A549 (cell line): ENCODE measurements at regions not wholly inside any gene's neighbourhood (a gene's known extent, or its start where the extent isn't known, plus 50 kb on each side); places are given as distances from the start of the nearest gene placed in this dataset.
"Not testable (repeated sequence)": the region's sequence is repeated elsewhere in the genome, so short reads cannot be mapped to it uniquely, and the experiment has no call there.

ENCODE experiments used
- ATAC-seq, 2 experiments: fragments of 200-7000 bp in 1 of 2; fragments of >200 bp in 1 of 2; cut with Nextera tagmentation in 1 of 2; cut with Tn5 transposase in 1 of 2; 3 replicates each; pipeline versions ENCODE4 v1.8.0 to v1.9.1; 2018 to 2020; ENCODE audit warnings: mild to moderate bottlenecking in 1 of 2, moderate library complexity in 1 of 2
- CTCF ChIA-PET: fragments of 300-600 bp; sonication (Branson Sonifier 250); formaldehyde crosslinking; extraction: SDS; loops from one replicate; lab custom pipeline; 2021; ENCODE audit warnings: antibody characterized with exemption, inconsistent platforms; lab: Yijun Ruan, JAX
- POLR2A ChIA-PET: fragments of 350-600 bp; formaldehyde crosslinking; extraction: SDS; loops from one replicate; lab custom pipeline; 2021; ENCODE audit warnings: antibody characterized with exemption, inconsistent platforms; lab: Yijun Ruan, JAX
- DNase-seq, 2 experiments: peaks; one replicate each; pipeline versions ENCODE4 v3.0.0 to v3.0.0-alpha.2; 2011 to 2016; ENCODE audit warnings: low read depth in 1 of 2, low spot score in 1 of 2
- FAIRE-seq: peaks from 2 replicates; lab custom pipeline; 2011; peaks lifted over from hg19 to GRCh38; lab: Jason Lieb, UNC
- H3K27ac ChIP-seq, 2 experiments: fragments of >200 bp; sonication (Bioruptor Twin); formaldehyde crosslinking; 3 replicates each; pipeline ENCODE4 v1.5.1; 2016 to 2017
- H3K4me1 ChIP-seq: fragments of >200 bp; sonication (Bioruptor Twin); formaldehyde crosslinking; 3 replicates; pipeline ENCODE4 v1.6.1; 2016
- H3K4me2 ChIP-seq: fragments of >200 bp; sonication (Bioruptor Twin); formaldehyde crosslinking; 3 replicates; pipeline ENCODE4 v1.6.1; 2016
- H3K4me3 ChIP-seq: fragments of >200 bp; sonication (Bioruptor Twin); formaldehyde crosslinking; 3 replicates; pipeline ENCODE4 v1.5.1; 2016
- H3K9me3 ChIP-seq: fragments of >200 bp; sonication (Bioruptor Twin); formaldehyde crosslinking; 3 replicates; pipeline ENCODE4 v1.6.1; 2016
- CHD4 ChIP-seq: fragments of 200-600 bp; sonication (generic); IDR thresholded peaks from 2 replicates; pipeline ENCODE4 v1.6.1; 2016; ENCODE audit warnings: antibody characterized with exemption, mild to moderate bottlenecking, borderline replicate concordance
- FOSL2 ChIP-seq, 2 experiments: fragments of 450-650 bp in 1 of 2; fragments of >200 bp in 1 of 2; sonication (Bioruptor Twin) in 1 of 2; formaldehyde crosslinking; IDR thresholded peaks; 2 replicates each; pipeline versions ENCODE4 v1.5.0 to v1.6.1; 2016 to 2020; ENCODE audit warnings: mild to moderate bottlenecking in 1 of 2, moderate library complexity in 1 of 2
- GATA3 ChIP-seq: IDR thresholded peaks from 2 replicates; pipeline ENCODE4 v1.6.1; 2012; ENCODE audit warnings: borderline replicate concordance
- HES2 ChIP-seq: fragments of >200 bp; sonication (Bioruptor Twin); formaldehyde crosslinking; IDR thresholded peaks from 2 replicates; pipeline ENCODE4 v1.6.1; 2016
- HMGXB4 ChIP-seq: fragments of 250-450 bp; sonication (Bioruptor Pico); IDR thresholded peaks from 2 replicates; pipeline ENCODE4 v1.5.0; 2021; ENCODE audit warnings: mild to moderate bottlenecking, moderate library complexity, borderline replicate concordance
- MAFK ChIP-seq: fragments of 450-650 bp; IDR thresholded peaks from 2 replicates; pipeline ENCODE4 v1.6.1; 2014; ENCODE audit not compliant: partially characterized antibody
- MYC ChIP-seq: IDR thresholded peaks from 2 replicates; pipeline ENCODE4 v1.6.1; 2012; ENCODE audit warnings: mild to moderate bottlenecking, inconsistent platforms, low read length, improper control_type of control experiment, borderline replicate concordance
- NFE2L2 ChIP-seq: fragments of 150-350 bp; conservative IDR thresholded peaks from 2 replicates; pipeline ENCODE4 v1.6.1; 2014; ENCODE audit warnings: low read length
- NPAS2 ChIP-seq: fragments of 250-450 bp; sonication (Bioruptor Pico); IDR thresholded peaks from 2 replicates; pipeline ENCODE4 v1.8.0; 2022; ENCODE audit warnings: mild to moderate bottlenecking, moderate library complexity, borderline replicate concordance
- PHF8 ChIP-seq: fragments of 200-600 bp; sonication (generic); IDR thresholded peaks from 2 replicates; pipeline ENCODE4 v1.6.1; 2016; ENCODE audit warnings: low read depth, mild to moderate bottlenecking, antibody characterized with exemption, moderate library complexity, borderline replicate concordance
- RARB ChIP-seq: fragments of 250-450 bp; sonication (Bioruptor Pico); IDR thresholded peaks from 2 replicates; pipeline ENCODE4 v1.8.0; 2021; ENCODE audit warnings: mild to moderate bottlenecking, moderate library complexity
- RFX5 ChIP-seq: fragments of 450-650 bp; IDR thresholded peaks from 2 replicates; pipeline ENCODE4 v1.7.1; 2014; ENCODE audit warnings: antibody characterized with exemption, mild to moderate bottlenecking, moderate library complexity
- TFCP2L1 ChIP-seq: fragments of 250-450 bp; sonication (Bioruptor Pico); IDR thresholded peaks from 2 replicates; pipeline ENCODE4 v1.5.0; 2021; ENCODE audit warnings: mild to moderate bottlenecking
- ZNF302 ChIP-seq: fragments of 250-450 bp; sonication (Bioruptor Pico); IDR thresholded peaks from 2 replicates; pipeline ENCODE4 v1.9.0; 2021; ENCODE audit warnings: inconsistent platforms, mild to moderate bottlenecking, moderate library complexity
- WGBS: methylation state at CpG from one replicate; pipeline ENCODE4 v1.1.6; 2017; ENCODE audit errors: missing lambda C conversion rate; 5-methylcytosine and 5-hydroxymethylcytosine counted together
- TF ChIP-seq, protein P1 (sequence below): fragments of 450-650 bp; IDR thresholded peaks from 2 replicates; pipeline ENCODE4 v1.6.1; 2014; ENCODE audit warnings: antibody characterized with exemption
- TF ChIP-seq, protein P2 (sequence below): fragments of >200 bp; sonication (Bioruptor Twin); formaldehyde crosslinking; IDR thresholded peaks from 3 replicates; pipeline ENCODE4 v1.6.1; 2016
- TF ChIP-seq, protein P3 (sequence below): IDR thresholded peaks from 2 replicates; pipeline ENCODE4 v1.6.1; 2012; ENCODE audit warnings: low read depth, borderline replicate concordance

DNA sequence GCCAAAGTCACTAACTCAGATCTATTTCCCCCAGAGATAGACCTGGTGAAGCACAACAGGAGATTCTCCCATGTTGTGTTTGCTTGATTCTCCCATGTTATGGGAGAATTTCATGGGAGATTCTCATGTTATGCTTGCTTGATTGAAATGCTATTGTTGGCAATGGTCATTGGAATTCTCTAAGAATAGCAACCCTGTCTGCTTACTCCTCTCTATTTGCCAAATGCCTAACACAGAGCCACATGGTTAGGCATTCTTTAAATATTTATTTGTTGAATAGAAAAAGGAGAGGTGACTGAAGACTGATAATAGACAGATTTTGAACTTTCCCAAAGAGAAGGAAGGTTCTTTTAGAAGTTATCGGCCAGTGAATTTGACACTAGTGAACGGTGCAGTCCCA lies 111.5 kb upstream of the MPHOSPH6 start:
- ATAC-seq (no peak), FAIRE-seq (no peak), DNase-seq (no peak)
- Histone ChIP-seq H3K4me1 (no peaks in the 10 kb centered on the region), H3K4me2 (no peak overlapping the region), H3K27ac (no peak overlapping the region), H3K9me3 (no peaks in the 10 kb centered on the region), H3K4me3 (no peak overlapping the region)
- ChIA-PET POLR2A (no interaction called here), CTCF (interaction anchor here (4.9 kb wide), 1 partner anchor 18 kb away, joined by 29 read pairs; no protein-coding TSS in a partner anchor)
- WGBS, result 9% methylated on average over 2 of the region's 2 CpGs
- no peak for TF ChIP-seq ZNF302 (CRISPR knock-in tag)
- TF ChIP-seq CHD4, result no peak
- TF ChIP-seq FOSL2 (IDR thresholded peaks at IDR 0.05), result no peak
- TF ChIP-seq FOSL2 (CRISPR knock-in tag; IDR thresholded peaks at IDR 0.05), result no peak
- TF ChIP-seq HES2, result no peak
- no peak for TF ChIP-seq RARB (CRISPR knock-in tag)
- TF ChIP-seq, protein P1, sequence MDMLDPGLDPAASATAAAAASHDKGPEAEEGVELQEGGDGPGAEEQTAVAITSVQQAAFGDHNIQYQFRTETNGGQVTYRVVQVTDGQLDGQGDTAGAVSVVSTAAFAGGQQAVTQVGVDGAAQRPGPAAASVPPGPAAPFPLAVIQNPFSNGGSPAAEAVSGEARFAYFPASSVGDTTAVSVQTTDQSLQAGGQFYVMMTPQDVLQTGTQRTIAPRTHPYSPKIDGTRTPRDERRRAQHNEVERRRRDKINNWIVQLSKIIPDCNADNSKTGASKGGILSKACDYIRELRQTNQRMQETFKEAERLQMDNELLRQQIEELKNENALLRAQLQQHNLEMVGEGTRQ, result no peak
- TF ChIP-seq NFE2L2, result no peak
- TF ChIP-seq, protein P2, sequence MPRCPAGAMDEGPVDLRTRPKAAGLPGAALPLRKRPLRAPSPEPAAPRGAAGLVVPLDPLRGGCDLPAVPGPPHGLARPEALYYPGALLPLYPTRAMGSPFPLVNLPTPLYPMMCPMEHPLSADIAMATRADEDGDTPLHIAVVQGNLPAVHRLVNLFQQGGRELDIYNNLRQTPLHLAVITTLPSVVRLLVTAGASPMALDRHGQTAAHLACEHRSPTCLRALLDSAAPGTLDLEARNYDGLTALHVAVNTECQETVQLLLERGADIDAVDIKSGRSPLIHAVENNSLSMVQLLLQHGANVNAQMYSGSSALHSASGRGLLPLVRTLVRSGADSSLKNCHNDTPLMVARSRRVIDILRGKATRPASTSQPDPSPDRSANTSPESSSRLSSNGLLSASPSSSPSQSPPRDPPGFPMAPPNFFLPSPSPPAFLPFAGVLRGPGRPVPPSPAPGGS, result no peak
- TF ChIP-seq, all 56 proteins: peak for 0

GRCh38 chr16:82280867-82281266 lies 110.8 kb upstream of the MPHOSPH6 start:
- no peak overlapping the region for H3K4me2 ChIP-seq
- TF ChIP-seq TFCP2L1 (CRISPR knock-in tag) (no peak), MYC (no peak), HMGXB4 (CRISPR knock-in tag) (no peak), RFX5 (no peak), GATA3 (no peak), NPAS2 (no peak), MAFK (no peak), NFE2L2 (no peak), PHF8 (no peak), CHD4 (no peak)
- TF ChIP-seq, protein P1, result no peak
- TF ChIP-seq, protein P3, sequence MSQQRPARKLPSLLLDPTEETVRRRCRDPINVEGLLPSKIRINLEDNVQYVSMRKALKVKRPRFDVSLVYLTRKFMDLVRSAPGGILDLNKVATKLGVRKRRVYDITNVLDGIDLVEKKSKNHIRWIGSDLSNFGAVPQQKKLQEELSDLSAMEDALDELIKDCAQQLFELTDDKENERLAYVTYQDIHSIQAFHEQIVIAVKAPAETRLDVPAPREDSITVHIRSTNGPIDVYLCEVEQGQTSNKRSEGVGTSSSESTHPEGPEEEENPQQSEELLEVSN, result no peak
- ChIA-PET CTCF (interaction anchor here (4.9 kb wide), 1 partner anchor 17 kb away, joined by 29 read pairs; no protein-coding TSS in a partner anchor), POLR2A (no interaction called here)
- WGBS, result 0% methylated on average over 1 of the region's 1 CpG
- H3K9me3 ChIP-seq, result no peaks in the 10 kb centered on the region
- no peaks in the 10 kb centered on the region for H3K4me1 ChIP-seq
- DNase-seq (no peak), FAIRE-seq (no peak), ATAC-seq (no peak)
- no peak overlapping the region for H3K27ac ChIP-seq
- no peak overlapping the region for H3K4me3 ChIP-seq

DNA sequence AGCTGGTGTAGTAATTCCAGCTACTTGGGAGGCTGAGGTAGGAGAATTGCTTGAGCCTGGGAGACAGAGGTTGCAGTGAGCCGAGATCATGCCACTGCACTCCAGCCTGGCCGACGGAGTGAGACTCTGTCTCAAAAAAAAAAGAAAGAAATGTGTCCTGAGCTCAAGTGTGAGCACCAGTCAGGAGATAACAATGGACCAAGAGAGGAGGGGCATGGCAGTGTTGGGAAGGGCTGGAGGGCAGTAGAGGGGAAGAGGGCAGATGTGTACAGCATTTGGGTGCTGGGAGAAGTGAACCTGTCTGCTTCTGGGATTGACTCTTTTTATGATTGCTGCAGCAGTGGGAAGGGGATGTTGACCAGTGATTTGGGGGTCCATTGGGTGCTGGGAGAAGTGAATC lies 105.3 kb upstream of the MPHOSPH6 start:
- H3K27ac ChIP-seq, H3K4me1 ChIP-seq, DNase-seq, FAIRE-seq, POLR2A ChIA-PET, ATAC-seq, H3K4me2 ChIP-seq, H3K4me3 ChIP-seq, H3K9me3 ChIP-seq: not testable (repeated sequence)
- CTCF ChIA-PET, result interaction anchor here (1.2 to 4.3 kb wide), 2 partner anchors 12 to 20 kb away, joined by 4 to 51 read pairs; no protein-coding TSS in a partner anchor
- WGBS, result 8% methylated on average over 3 of the region's 3 CpGs
